Panc1 (cell line): ENCODE measurements at regions not wholly inside any gene's neighbourhood (a gene's known extent, or its start where the extent isn't known, plus 50 kb on each side); places are given as distances from the start of the nearest gene placed in this dataset.

Experiments
- ATAC-seq: fragments of 200-7000 bp; cut with Tn5 transposase; 2 replicates; pipeline ENCODE4 v1.9.1; 2020; ENCODE audit warnings: mild to moderate bottlenecking, moderate library complexity
- BruUV-seq: library from RNA; stranded (reverse); fragments of 400-500 nt; replicated peaks from 2 replicates; lab custom pipeline; 2021; lab: Mats Ljungman, UMichigan
- CTCF ChIA-PET: fragments of 300-600 bp; sonication (Branson Sonifier 250); formaldehyde crosslinking; loops from one replicate; lab custom pipeline; 2022; ENCODE audit warnings: antibody characterized with exemption; lab: Charles Lee
- POLR2A ChIA-PET: fragments of 300-600 bp; sonication (Branson Sonifier 250); formaldehyde crosslinking; loops from one replicate; lab custom pipeline; 2022; ENCODE audit warnings: antibody characterized with exemption; lab: Charles Lee
- DNase-seq: peaks from one replicate; pipeline ENCODE4 v3.0.0-alpha.2; 2010; ENCODE audit warnings: low read depth, low spot score
- H3K27ac ChIP-seq: 2 replicates; pipeline ENCODE4 v1.5.1; 2011; ENCODE audit warnings: mild to moderate bottlenecking, low read length, inconsistent platforms
- H3K27me3 ChIP-seq: fragments of 200-500 bp; sonication (Bioruptor generic); 2 replicates; pipeline ENCODE4 v1.6.0; 2014; ENCODE audit warnings: low read length, inconsistent platforms; ENCODE audit not compliant: control insufficient read depth, insufficient read depth
- H3K36me3 ChIP-seq: fragments of 200-500 bp; sonication (Bioruptor generic); 2 replicates; pipeline ENCODE4 v1.5.1; 2014; ENCODE audit warnings: inconsistent platforms, mild to moderate bottlenecking, low read length, moderate library complexity; ENCODE audit not compliant: control insufficient read depth, insufficient read depth
- H3K4me1 ChIP-seq: 2 replicates; pipeline ENCODE4 v1.5.1; 2011; ENCODE audit warnings: inconsistent platforms, mild to moderate bottlenecking, low read length, moderate library complexity; ENCODE audit not compliant: control insufficient read depth, insufficient read depth
- H3K4me3 ChIP-seq, 2 experiments: 2 replicates each; pipeline ENCODE4 v1.5.1; 2011 to 2012; ENCODE audit warnings: low read depth in 2 of 2, low read length in 2 of 2, mild to moderate bottlenecking in 2 of 2, inconsistent platforms in 1 of 2, moderate library complexity in 1 of 2
- H3K9me3 ChIP-seq: fragments of 200-500 bp; sonication (Bioruptor generic); 2 replicates; pipeline ENCODE4 v1.5.1; 2014; ENCODE audit warnings: low read depth, mild to moderate bottlenecking, inconsistent platforms, low read length, moderate library complexity; ENCODE audit not compliant: control insufficient read depth, insufficient read depth
- POLR2AphosphoS5 ChIP-seq: IDR thresholded peaks from 2 replicates; pipeline ENCODE4 v1.6.1; 2012; ENCODE audit warnings: mild to moderate bottlenecking, low read depth, low read length, moderate library complexity
- SIN3A ChIP-seq: IDR thresholded peaks from 2 replicates; pipeline ENCODE4 v1.6.1; 2012; ENCODE audit warnings: low read depth, mild to moderate bottlenecking, low read length, moderate library complexity, borderline replicate concordance; ENCODE audit not compliant: insufficient read depth
- TCF7L2 ChIP-seq: IDR thresholded peaks from 2 replicates; pipeline ENCODE4 v1.6.1; 2011; ENCODE audit warnings: mild to moderate bottlenecking, low read depth, low read length, inconsistent platforms
- in situ Hi-C: cut with HindIII; loops from 2 replicates; pipeline ENCODE4 v1.10.0; 2016; ENCODE audit warnings: low sequenced_read_pairs, low pct_unique_long_range_greater_than_20kb
- intact Hi-C: fragments of 100-400 bp; cut with micrococcal nuclease; formaldehyde crosslinking; loops from one replicate; pipeline ENCODE4 v1.10.0; 2022; ENCODE audit not compliant: unreplicated experiment
- TF ChIP-seq, protein P1 (sequence below): fragments of 450-650 bp; IDR thresholded peaks from 2 replicates; pipeline ENCODE4 v1.5.1; 2017; ENCODE audit warnings: mild to moderate bottlenecking
- TF ChIP-seq, protein P2 (sequence below), 2 experiments: IDR thresholded peaks; 2 replicates each; pipeline ENCODE4 v1.6.1; 2011 to 2012; ENCODE audit warnings: low read depth in 2 of 2, control low read depth in 1 of 2, low read length in 1 of 2, mild to moderate bottlenecking in 1 of 2, moderate library complexity in 1 of 2; ENCODE audit not compliant: insufficient read depth in 1 of 2

DNA sequence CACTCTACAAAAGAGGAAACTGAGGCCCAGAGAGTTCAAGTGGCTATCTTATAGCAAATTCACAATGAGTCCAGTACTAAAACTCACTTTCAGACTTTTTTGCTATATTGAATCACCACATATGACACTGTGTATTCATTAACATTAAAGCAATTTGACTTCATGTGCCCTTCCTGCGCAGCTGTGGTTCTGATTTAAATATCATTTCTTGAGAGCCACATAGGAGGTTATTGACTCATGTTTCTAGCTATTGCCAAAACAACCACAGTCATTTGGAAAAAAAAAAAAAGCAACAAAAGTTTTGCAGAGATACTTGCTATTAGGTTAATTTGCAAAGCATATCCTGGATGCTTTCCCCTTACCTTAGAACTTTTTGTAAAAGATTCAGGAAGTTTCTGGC is 341.2 kb downstream of the PIK3C3 start:
- DNase-seq (no peak), ATAC-seq (no peak)
- intact Hi-C loops: loop anchor here (10.0 kb wide), 1 partner anchor 979 kb away; the partner anchor contains the start of gene SYT4
- ChIA-PET POLR2A (no interaction called here), CTCF (no interaction called here)
- in situ Hi-C loops: no loop called here
- TF ChIP-seq POLR2AphosphoS5: no peak
- TF ChIP-seq, protein P1, sequence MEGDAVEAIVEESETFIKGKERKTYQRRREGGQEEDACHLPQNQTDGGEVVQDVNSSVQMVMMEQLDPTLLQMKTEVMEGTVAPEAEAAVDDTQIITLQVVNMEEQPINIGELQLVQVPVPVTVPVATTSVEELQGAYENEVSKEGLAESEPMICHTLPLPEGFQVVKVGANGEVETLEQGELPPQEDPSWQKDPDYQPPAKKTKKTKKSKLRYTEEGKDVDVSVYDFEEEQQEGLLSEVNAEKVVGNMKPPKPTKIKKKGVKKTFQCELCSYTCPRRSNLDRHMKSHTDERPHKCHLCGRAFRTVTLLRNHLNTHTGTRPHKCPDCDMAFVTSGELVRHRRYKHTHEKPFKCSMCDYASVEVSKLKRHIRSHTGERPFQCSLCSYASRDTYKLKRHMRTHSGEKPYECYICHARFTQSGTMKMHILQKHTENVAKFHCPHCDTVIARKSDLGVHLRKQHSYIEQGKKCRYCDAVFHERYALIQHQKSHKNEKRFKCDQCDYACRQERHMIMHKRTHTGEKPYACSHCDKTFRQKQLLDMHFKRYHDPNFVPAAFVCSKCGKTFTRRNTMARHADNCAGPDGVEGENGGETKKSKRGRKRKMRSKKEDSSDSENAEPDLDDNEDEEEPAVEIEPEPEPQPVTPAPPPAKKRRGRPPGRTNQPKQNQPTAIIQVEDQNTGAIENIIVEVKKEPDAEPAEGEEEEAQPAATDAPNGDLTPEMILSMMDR: no peak
- no peak for TF ChIP-seq TCF7L2
- no peak for TF ChIP-seq SIN3A
- TF ChIP-seq, protein P2, sequence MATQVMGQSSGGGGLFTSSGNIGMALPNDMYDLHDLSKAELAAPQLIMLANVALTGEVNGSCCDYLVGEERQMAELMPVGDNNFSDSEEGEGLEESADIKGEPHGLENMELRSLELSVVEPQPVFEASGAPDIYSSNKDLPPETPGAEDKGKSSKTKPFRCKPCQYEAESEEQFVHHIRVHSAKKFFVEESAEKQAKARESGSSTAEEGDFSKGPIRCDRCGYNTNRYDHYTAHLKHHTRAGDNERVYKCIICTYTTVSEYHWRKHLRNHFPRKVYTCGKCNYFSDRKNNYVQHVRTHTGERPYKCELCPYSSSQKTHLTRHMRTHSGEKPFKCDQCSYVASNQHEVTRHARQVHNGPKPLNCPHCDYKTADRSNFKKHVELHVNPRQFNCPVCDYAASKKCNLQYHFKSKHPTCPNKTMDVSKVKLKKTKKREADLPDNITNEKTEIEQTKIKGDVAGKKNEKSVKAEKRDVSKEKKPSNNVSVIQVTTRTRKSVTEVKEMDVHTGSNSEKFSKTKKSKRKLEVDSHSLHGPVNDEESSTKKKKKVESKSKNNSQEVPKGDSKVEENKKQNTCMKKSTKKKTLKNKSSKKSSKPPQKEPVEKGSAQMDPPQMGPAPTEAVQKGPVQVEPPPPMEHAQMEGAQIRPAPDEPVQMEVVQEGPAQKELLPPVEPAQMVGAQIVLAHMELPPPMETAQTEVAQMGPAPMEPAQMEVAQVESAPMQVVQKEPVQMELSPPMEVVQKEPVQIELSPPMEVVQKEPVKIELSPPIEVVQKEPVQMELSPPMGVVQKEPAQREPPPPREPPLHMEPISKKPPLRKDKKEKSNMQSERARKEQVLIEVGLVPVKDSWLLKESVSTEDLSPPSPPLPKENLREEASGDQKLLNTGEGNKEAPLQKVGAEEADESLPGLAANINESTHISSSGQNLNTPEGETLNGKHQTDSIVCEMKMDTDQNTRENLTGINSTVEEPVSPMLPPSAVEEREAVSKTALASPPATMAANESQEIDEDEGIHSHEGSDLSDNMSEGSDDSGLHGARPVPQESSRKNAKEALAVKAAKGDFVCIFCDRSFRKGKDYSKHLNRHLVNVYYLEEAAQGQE (IDR thresholded peaks at IDR 0.05; ENCODE audit: insufficient read depth in 1 of 2, low read depth in 2 of 2, low read length in 1 of 2): no peak
- no TSS peak for BruUV-seq
- no peaks in the 10 kb centered on the region for H3K27me3 ChIP-seq
- H3K4me3 ChIP-seq: no peak overlapping the region
- H3K27ac ChIP-seq: no peak overlapping the region
- H3K9me3 ChIP-seq: no peaks in the 10 kb centered on the region
- H3K4me1 ChIP-seq: no peaks in the 10 kb centered on the region
- no peaks in the 10 kb centered on the region for H3K36me3 ChIP-seq

DNA sequence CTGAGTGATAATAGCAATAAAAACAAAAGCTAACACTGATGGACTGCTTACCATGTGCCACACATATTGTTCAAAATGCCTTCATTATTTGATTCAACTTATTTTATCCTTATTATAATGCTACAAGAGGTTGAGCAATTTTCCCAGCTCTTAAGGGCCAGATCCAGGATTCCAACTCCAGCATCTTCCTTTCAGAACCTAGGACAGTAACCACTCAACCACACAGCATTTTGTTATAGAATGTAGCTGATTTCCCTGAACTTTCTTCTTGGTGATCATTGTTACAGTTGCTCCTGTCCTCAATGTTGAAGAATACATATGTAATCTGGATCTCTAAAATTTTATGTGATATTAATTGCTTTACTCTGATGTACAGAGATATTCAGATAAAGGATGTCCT is 341.7 kb downstream of the PIK3C3 start:
- Histone ChIP-seq H3K9me3 (no peaks in the 10 kb centered on the region), H3K27ac (no peak overlapping the region), H3K36me3 (no peaks in the 10 kb centered on the region), H3K4me1 (no peaks in the 10 kb centered on the region), H3K4me3 (no peak overlapping the region), H3K27me3 (no peaks in the 10 kb centered on the region)
- DNase-seq (no peak), ATAC-seq (no peak)
- intact Hi-C loops (loop anchor here (10.0 kb wide), 1 partner anchor 978 kb away; the partner anchor contains the start of gene SYT4), in situ Hi-C loops (no loop called here)
- TF ChIP-seq, protein P2 (IDR thresholded peaks at IDR 0.05; ENCODE audit: insufficient read depth in 1 of 2, low read depth in 2 of 2, low read length in 1 of 2): peak in 1 of 2 experiments; percentile 39; a peak in 1 of 4 replicates
- TF ChIP-seq TCF7L2: no peak
- CTCF ChIA-PET: no interaction called here
- no TSS peak for BruUV-seq
- POLR2A ChIA-PET: no interaction called here
